ENCODE measurements at regions not wholly inside any gene's neighbourhood (a gene's known extent, or its start where the extent isn't known, plus 50 kb on each side); places are given as distances from the start of the nearest gene placed in this dataset.

GRCh38 chr11:37404231-37404630, 806.2 kb upstream of the RAG2 start:
- H3K9me3 ChIP-seq (ENCODE audit: control insufficient read depth, insufficient read depth, low read length) = no peaks in the 10 kb centered on the region
- DNase-seq (ENCODE audit: low read depth, low spot score) = no peak
- TF ChIP-seq, protein P1, sequence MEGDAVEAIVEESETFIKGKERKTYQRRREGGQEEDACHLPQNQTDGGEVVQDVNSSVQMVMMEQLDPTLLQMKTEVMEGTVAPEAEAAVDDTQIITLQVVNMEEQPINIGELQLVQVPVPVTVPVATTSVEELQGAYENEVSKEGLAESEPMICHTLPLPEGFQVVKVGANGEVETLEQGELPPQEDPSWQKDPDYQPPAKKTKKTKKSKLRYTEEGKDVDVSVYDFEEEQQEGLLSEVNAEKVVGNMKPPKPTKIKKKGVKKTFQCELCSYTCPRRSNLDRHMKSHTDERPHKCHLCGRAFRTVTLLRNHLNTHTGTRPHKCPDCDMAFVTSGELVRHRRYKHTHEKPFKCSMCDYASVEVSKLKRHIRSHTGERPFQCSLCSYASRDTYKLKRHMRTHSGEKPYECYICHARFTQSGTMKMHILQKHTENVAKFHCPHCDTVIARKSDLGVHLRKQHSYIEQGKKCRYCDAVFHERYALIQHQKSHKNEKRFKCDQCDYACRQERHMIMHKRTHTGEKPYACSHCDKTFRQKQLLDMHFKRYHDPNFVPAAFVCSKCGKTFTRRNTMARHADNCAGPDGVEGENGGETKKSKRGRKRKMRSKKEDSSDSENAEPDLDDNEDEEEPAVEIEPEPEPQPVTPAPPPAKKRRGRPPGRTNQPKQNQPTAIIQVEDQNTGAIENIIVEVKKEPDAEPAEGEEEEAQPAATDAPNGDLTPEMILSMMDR (IDR thresholded peaks at IDR 0.05; ENCODE audit: low read depth, low read length) = no peak
- ChIA-PET CTCF (no interaction called here), POLR2A (no interaction called here)
- no peak overlapping the region for H3K4me3 ChIP-seq (ENCODE audit: low read depth, low read length)
- no peak overlapping the region for H3K27ac ChIP-seq (ENCODE audit: low read depth, low read length)
- H3K27me3 ChIP-seq (ENCODE audit: control insufficient read depth, insufficient read depth, low read length) = no peaks in the 10 kb centered on the region

GRCh38 chr11:37402663-37403062, 804.6 kb upstream of the RAG2 start:
- TF ChIP-seq, protein P1 (IDR thresholded peaks at IDR 0.05; ENCODE audit: low read depth, low read length) = no peak
- Histone ChIP-seq H3K27ac (ENCODE audit: low read depth, low read length) (no peak overlapping the region), H3K9me3 (ENCODE audit: control insufficient read depth, insufficient read depth, low read length) (no peaks in the 10 kb centered on the region), H3K4me3 (ENCODE audit: low read depth, low read length) (no peak overlapping the region), H3K27me3 (ENCODE audit: control insufficient read depth, insufficient read depth, low read length) (no peaks in the 10 kb centered on the region)
- no peak for DNase-seq (ENCODE audit: low read depth, low spot score)
- ChIA-PET POLR2A (no interaction called here), CTCF (no interaction called here)

DNA sequence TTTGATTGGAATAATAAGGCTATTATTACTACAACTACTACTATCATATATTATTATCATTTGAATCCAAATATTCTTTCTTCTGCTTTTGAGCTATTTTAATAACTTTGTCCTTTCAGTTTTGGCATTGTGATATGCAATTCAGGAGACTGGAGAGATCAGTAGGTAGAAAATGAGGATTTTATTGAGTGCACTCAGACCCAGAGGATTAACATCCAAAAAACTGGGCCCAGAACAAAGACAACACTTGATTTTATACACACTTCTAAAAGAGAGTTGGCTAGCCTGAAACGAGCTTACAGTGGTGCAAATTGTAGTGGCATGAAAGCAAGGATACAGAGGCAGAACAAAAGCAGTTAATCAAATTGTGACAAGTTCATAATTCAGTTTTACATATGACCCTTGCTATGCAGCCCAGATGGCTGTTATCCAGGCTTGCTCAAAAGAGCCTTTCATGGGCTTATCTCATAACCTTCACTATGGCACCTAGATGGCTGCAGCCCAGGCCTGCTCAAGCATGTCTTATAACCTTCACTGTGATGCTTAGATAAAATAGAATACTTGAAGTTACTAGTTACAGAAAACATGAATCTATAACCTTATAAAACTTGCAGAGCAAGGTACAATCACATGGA, 796.3 kb upstream of the RAG2 start:
- TF ChIP-seq, protein P1 (IDR thresholded peaks at IDR 0.05; ENCODE audit: low read depth, low read length) = no peak
- no peak for DNase-seq (ENCODE audit: low read depth, low spot score)
- no peak overlapping the region for H3K27ac ChIP-seq (ENCODE audit: low read depth, low read length)
- H3K9me3 ChIP-seq (ENCODE audit: control insufficient read depth, insufficient read depth, low read length) = no peaks in the 10 kb centered on the region
- POLR2A ChIA-PET = no interaction called here
- H3K4me3 ChIP-seq (ENCODE audit: low read depth, low read length) = no peak overlapping the region
- no peaks in the 10 kb centered on the region for H3K27me3 ChIP-seq (ENCODE audit: control insufficient read depth, insufficient read depth, low read length)
- CTCF ChIA-PET = no interaction called here

- ChIA-PET POLR2A (no interaction called here), CTCF (no interaction called here)
- Histone ChIP-seq H3K27ac (ENCODE audit: low read depth, low read length) (no peak overlapping the region), H3K4me3 (ENCODE audit: low read depth, low read length) (no peak overlapping the region), H3K9me3 (ENCODE audit: control insufficient read depth, insufficient read depth, low read length) (no peaks in the 10 kb centered on the region), H3K27me3 (ENCODE audit: control insufficient read depth, insufficient read depth, low read length) (no peaks in the 10 kb centered on the region)
- TF ChIP-seq, protein P1 (IDR thresholded peaks at IDR 0.05; ENCODE audit: low read depth, low read length) = no peak
- DNase-seq (ENCODE audit: low read depth, low spot score) = no peak
Observed at GRCh38 chr11:37391615-37392014, 793.6 kb upstream of the RAG2 start.

DNA sequence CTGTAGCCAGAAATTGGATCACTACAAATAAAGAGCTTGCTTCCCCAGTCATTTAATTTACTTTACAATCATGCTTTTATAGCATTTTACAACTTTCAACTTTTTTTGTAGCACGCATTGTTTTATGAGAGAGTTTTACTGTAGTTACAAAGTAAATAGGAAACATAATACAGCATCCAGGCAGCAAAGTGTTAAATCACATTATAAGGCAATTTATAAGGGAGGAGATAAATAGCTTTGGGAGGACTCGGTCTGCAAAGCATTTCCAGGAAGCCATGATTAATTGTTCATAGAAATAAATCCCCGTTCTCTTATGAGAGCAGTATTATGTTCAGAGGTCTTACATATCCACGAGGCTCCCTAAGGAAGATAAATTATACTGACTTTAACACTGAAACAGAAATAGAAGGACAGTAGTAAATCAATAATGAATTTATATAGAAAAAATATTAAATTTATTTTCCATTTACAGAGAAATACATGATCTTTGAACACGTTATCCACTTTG, 792.6 kb upstream of the RAG2 start:
- ChIA-PET POLR2A (no interaction called here), CTCF (no interaction called here)
- TF ChIP-seq, protein P1 (IDR thresholded peaks at IDR 0.05; ENCODE audit: low read depth, low read length) = no peak
- no peak overlapping the region for H3K4me3 ChIP-seq (ENCODE audit: low read depth, low read length)
- no peaks in the 10 kb centered on the region; the same call in 1 of the 2 replicates for H3K9me3 ChIP-seq (ENCODE audit: control insufficient read depth, insufficient read depth, low read length)
- H3K27me3 ChIP-seq (ENCODE audit: control insufficient read depth, insufficient read depth, low read length) = no peaks in the 10 kb centered on the region
- no peak overlapping the region for H3K27ac ChIP-seq (ENCODE audit: low read depth, low read length)
- no peak for DNase-seq (ENCODE audit: low read depth, low spot score)
